NCI-H2171 (cell line): ENCODE measurements at regions not wholly inside any gene's neighbourhood (a gene's known extent, or its start where the extent isn't known, plus 50 kb on each side); places are given as distances from the start of the nearest gene placed in this dataset.
"Not testable (repeated sequence)": the region's sequence is repeated elsewhere in the genome, so short reads cannot be mapped to it uniquely, and the experiment has no call there.

Experiments used
- DNase-seq: peaks from one replicate; lab custom pipeline; 2025; lab: John Stamatoyannopoulos, UW

DNA sequence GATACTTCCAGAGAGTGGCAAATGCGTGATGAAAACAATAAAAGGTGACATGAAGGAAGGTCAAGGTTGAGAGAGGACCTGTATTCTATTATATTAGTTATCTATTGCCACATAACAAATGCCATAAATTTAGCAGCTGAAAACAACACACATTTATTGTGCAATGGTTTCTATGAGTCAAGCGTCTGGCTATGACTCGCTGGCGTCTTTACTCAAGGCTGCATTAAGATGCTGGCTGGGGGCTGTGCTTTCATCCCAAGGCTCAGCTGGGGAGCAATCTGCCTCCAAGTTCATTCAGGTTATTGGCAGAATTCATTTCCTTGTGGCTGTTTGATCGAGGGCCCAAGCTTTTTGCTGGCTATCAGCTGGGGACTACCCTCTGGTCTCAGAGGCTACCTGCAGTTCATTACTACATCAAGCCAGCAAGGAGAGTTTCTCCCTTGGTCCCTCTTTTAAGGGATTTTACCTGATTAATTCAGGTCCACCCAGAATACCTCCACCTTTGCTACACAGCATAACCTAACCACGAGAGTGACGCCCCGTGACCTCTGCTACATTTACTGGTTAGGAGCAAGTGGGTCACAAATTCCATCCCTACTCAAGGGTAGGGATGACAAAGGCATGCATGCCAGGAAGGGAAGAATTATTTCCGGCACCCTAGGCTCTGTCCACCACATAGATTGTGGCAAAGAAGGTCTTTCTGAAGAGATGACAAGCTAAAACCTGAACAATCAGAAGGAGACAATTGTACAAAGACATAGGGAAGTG is 549.1 kb downstream of the MN1 start:
- no peak for DNase-seq

- no peak for DNase-seq
These were observed 548.3 kb downstream of the MN1 start for GRCh38 chr22:27253108-27253902.

DNA sequence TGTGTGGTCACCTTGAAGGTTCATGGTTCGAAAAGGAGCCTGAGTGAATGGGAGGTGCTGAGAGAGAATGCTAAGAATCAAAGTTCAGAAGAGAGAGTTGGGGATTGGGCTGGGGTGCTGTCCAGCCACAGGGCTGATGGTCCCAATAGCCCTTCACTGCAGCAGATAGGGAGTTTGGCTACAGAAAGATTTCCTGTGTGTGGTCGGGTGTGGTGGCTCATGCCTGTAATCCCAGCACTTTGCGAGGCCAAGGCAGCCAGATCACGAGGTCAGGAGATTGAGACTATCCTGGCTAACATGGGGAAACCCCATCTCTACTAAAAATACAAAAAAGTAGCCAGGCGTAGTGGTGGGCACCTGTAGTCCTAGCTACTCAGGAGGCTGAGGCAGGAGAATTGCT is 547.5 kb downstream of the MN1 start:
- not testable (repeated sequence) for DNase-seq

DNA sequence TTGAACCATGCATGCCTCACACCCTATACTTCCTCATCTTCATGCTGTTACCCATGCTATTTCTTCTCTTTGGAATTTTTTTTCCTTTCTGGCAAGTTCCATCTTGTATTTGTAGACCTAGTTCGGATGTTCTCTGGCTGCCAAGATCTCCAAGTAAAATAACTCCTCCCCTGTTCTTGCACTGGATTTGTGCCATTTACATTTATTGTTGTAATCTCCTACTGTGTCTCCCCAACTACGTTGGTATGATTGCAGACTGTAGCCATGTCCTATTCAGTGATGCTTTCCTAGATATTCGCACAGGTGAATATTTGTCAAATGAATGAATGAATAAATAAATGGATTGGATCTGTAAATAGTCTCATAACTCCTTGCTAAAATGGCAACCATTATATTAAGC is 546.0 kb downstream of the MN1 start:
- no peak for DNase-seq

GRCh38 chr22:27257987-27258386 is 543.6 kb downstream of the MN1 start:
- no peak for DNase-seq

- DNase-seq, result peak; percentile 12
These were observed 542.9 kb downstream of the MN1 start for GRCh38 chr22:27258616-27259172.

DNA sequence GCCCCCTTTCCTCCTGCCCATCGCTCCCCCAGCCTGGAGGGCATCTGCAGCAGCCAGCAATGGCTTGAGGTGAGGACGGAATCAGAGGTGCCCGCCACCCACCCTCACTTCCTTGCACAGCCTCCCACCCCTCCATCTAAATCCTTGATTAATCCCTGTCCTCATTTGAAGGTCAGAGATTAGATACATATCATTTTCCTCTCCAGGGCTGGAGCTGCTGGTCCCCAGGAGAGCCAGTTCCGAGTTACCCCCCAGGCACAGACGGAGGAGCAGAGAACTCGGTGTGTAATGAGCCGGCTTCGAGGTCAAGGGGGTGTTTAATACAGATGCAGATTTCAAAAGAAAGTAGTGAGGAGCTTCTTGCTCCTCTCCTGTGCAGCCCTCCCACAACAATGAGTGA is 542.1 kb downstream of the MN1 start:
- DNase-seq, result no peak

GRCh38 chr22:27260087-27260698 is 541.4 kb downstream of the MN1 start:
- DNase-seq, result peak; percentile 64

- no peak for DNase-seq
These were observed 539.2 kb downstream of the MN1 start for GRCh38 chr22:27262361-27262760.

- DNase-seq, result no peak
These were observed 537.4 kb downstream of the MN1 start for GRCh38 chr22:27264184-27264583.

- DNase-seq, result no peak
These were observed 534.4 kb downstream of the MN1 start for GRCh38 chr22:27267145-27267544.

DNA sequence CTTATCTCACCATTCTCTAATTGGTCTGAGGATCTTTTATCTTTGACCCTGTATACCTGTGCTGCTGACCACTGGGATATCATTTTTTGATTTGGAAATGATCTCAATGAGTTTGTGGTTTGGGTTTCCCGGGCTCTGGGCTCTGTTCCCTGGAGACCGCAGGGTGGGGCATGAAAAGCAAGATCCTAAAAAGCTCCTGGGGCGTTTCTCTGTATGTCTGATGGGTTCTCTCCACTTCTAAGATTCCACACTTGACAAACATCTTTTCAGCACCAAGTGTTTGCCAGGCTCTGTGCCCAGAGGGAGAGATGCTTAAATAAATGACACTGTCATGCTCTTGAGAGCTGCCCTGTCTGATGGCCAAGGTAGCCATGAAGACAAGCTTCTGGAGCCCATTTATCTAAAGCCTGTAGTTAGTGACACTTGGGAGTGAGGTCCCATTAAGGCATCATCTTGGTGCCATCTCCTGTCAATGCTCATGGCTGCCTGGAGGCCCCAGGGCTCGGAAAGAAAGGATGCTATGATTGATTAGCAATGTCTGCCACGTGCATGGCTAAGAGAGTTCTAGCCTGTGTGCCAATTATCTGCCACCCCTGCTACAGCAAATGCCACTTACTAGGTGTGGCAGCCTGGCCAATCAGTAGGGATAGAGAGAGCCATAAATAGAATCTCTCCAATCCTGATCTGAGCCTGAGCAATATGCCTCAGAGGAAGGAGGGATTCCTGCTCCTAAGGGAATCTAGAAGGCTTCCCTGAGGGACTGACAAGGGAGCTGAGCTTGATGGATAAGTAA is 531.6 kb downstream of the MN1 start:
- no peak for DNase-seq

DNA sequence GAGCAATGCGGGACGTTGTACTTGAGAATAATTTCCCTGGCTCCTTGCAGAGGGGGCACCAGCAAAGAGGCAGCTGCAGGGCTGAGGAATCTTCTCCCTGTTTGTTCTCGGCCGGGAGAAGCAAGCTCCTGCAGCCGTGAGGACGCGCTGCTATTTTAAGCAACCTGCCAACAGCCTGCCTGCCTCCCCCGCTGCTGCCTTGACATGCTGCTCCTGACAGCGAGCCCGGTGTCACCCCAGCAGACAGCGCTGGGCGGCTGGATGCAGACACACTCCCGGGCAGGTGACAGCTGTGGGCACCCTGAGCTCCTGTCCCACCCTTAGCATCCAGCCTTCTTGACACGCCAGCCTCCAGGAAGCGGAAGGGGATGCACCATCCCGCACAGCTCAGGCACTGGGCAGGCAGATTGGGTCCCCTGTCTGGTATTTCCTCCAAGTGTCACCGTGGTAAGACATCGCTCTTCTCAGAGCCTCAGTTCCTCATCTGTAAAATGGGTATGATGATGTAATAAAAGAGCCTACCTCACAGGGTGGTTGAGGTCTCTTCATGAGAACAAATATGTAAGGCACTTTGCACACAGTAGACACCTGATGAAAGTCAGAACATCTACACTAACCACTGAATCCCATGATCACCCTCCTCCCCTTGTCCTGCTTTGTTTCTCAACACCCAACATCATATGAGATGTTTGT is 530.6 kb downstream of the MN1 start:
- DNase-seq, result peak; percentile 74

DNA sequence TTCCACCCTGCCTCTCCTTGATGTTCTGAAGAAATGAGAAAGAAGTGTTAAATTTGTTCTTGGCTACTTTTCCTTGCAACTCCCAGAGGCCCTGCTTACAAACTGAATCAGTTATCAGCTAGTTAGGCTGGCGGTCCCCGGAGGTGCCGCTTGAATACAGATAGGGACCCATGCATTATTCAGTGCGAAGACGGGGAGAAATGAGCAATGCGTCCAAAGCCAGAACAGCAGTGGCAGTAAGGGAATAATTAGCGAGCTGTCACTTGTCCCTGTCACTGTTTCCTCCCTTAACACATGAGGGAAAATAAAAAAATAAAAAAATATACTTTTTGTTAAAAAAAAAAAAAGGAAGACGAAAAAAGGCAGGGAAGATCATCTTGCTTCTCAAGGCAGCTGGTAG is 528.1 kb downstream of the MN1 start:
- no peak for DNase-seq

DNA sequence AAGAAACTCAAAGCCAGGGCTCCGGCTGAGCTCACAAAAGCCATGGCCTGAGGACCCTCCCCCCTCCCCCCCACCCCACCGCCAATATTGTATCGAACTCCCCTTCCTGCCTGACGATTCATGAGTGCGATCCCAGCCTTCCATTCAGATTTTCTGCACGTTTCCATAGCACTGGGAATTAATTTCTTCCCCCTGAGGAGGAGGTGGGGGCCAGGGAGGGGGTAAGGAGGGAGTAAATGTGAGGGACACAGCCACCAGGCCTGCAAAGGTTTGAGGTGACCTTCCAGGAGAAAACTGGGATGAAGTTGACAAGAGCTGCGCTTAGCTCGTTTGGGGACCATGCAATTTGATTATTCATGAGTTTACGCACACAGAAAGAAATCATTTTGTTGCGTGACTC is 527.7 kb downstream of the MN1 start:
- DNase-seq, result no peak

DNA sequence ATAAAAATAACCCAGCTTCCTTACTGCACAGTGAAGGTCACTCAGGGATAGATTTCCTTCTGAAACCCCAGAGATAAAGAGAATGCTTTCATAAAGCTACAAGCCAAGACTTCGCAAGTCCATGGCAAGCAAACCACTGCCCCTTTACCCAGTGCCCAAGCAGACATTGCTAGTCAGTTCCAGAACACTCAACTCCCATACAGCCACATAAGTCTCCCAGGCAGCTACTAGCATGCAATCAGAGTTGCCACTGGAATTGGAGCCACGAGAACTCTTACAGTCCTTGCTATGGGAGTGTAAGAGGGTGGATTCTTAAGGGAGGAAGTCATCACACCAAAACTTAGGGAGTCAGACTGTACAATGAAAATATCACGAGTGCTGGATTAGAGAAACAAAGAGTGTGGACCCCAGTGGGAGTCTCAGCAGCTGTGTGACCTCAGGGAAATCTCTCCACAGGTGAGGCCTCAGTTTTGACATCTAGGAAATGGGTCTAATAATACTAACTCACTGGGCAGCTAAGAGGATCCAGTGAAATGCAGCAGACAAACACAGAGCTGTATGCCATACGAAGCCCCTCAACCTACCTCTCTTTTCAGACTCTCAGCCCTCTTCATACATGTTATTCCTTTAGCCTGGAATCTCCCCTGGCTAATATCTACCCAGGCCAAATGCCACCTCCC is 526.6 kb downstream of the MN1 start:
- DNase-seq, result no peak

DNA sequence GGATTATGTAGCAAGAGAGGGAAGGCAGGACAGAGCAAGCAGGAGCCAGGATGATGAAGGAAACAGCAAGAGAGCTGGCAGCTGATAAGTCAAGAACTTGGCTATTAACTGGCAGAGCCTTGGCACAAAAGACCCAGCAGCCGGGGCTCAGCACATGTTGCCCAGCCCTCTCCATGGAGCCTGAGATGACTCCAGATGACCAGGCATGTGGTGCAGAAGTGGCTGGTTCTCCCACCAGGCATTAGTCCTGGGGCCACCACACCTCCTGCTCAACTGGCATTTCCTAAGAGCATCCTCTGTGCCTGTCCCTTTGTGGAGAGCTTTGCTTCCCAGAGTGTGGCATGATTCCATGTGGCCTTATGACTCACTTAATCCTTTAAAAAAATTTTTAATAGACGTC is 522.6 kb downstream of the MN1 start:
- no peak for DNase-seq

GRCh38 chr22:27283240-27283639 is 518.3 kb downstream of the MN1 start:
- no peak for DNase-seq

DNA sequence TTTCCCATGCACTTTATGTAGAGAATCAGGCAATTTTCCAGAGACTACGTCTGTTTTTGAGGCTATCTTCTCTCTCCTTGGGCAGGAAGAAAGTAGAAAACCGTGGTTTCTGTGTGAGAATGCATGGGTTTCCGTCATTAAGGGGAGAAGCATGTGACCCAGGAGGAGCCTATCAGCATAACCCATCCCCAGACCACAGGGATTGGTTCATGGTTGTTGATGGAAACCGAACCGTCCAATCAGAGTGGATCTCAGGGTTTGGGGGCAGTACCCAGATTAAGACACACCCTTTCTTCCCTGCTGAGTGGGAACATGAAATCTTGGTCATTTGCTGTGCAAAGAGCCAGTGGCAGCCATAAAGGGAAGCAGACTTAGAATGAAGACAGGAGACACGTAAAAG is 517.8 kb downstream of the MN1 start:
- DNase-seq, result no peak

- no peak for DNase-seq
These were observed 517.2 kb downstream of the MN1 start for GRCh38 chr22:27284324-27284723.

DNA sequence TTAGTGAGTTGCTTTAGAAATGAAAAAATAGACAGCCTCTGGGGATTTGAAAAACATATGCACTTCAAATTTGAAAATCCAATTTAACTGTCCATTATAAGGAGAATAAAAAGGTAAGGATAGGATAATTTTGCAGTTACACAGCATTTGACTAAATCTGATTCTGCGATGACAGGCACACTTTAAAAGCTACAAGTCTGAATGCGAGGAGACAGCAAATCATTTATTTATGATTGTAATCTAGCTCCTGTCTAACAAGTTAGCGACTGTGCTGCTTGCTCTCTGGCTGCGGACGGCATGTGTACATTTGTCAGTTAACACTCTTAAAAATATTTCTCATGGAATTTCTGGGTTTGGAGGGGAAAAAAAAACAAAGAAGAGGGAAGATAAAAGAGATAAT is 514.8 kb downstream of the MN1 start:
- no peak for DNase-seq
